ENCODE measurements at regions not wholly inside any gene's neighbourhood (a gene's known extent, or its start where the extent isn't known, plus 50 kb on each side); places are given as distances from the start of the nearest gene placed in this dataset.

DNA sequence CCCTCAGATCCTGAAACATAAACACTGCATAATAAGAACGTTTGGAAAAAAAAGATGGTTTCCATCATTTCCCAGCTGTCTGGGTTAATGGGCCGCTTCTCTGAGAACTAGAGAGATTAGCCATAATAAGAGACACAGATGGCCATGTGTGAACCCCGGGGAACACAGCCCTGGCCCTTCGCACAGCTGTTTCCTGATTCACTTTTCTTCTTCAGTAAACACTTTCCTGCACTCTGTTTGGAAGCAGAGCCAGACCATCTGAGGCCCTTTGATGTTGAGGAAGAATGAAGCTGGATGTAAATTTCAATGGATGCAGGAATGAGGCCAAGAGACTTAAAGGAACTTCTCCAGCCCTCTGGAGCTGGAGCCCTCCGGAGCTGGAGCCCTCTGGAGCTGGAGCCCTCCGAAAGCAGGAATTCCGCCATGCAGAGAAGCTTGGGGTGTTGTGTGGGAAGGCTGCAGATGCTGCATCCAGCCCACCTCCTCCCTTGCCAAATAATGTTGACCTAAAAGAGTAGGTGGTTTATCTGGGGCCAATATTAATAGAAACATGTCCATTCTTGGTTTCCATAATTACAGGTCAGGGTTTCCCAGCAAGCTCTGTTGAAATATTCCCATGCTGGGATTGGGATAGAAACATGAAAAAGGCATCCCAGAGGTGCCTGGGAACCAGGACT is 218.9 kb downstream of the NXNL2 start:
- intact Hi-C loops (cut with micrococcal nuclease; ENCODE audit: unreplicated experiment), result no loop called here
- no peak overlapping the region for H3K27ac Mint-ChIP-seq (ENCODE audit: unreplicated experiment)
- Histone ChIP-seq H3K4me1 (no peaks in the 10 kb centered on the region), H3K4me3 (ENCODE audit: low read depth, low read length) (no peak overlapping the region), H3K9me3 (no peaks in the 10 kb centered on the region), H3K36me3 (ENCODE audit: control insufficient read depth, insufficient read depth, low read length) (no peaks in the 10 kb centered on the region), H3K27me3 (replicated peaks; ENCODE audit: control insufficient read depth, insufficient read depth, low read length) (no peaks in the 10 kb centered on the region)
- H3K4me3 Mint-ChIP-seq (ENCODE audit: unreplicated experiment), result no peak overlapping the region
- no peaks in the 10 kb centered on the region for H3K4me1 Mint-ChIP-seq (ENCODE audit: low read depth, unreplicated experiment)
- H3K9me3 Mint-ChIP-seq (ENCODE audit: unreplicated experiment), result no peaks in the 10 kb centered on the region
- no TSS peak for BruUV-seq (replicated peaks)
- no peak for DNase-seq
- TF ChIP-seq, protein P1, sequence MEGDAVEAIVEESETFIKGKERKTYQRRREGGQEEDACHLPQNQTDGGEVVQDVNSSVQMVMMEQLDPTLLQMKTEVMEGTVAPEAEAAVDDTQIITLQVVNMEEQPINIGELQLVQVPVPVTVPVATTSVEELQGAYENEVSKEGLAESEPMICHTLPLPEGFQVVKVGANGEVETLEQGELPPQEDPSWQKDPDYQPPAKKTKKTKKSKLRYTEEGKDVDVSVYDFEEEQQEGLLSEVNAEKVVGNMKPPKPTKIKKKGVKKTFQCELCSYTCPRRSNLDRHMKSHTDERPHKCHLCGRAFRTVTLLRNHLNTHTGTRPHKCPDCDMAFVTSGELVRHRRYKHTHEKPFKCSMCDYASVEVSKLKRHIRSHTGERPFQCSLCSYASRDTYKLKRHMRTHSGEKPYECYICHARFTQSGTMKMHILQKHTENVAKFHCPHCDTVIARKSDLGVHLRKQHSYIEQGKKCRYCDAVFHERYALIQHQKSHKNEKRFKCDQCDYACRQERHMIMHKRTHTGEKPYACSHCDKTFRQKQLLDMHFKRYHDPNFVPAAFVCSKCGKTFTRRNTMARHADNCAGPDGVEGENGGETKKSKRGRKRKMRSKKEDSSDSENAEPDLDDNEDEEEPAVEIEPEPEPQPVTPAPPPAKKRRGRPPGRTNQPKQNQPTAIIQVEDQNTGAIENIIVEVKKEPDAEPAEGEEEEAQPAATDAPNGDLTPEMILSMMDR (IDR thresholded peaks at IDR 0.05; ENCODE audit: insufficient read depth in 1 of 2, low read depth in 1 of 2, low read length in 1 of 2, severe bottlenecking in 1 of 2, unreplicated experiment in 1 of 2), result no peak
- ChIA-PET POLR2A (no interaction called here), CTCF (no interaction called here)
- H3K36me3 Mint-ChIP-seq (ENCODE audit: insufficient read depth, unreplicated experiment), result no peaks in the 10 kb centered on the region
- no peaks in the 10 kb centered on the region for H3K27me3 Mint-ChIP-seq (ENCODE audit: insufficient read depth, unreplicated experiment)

DNA sequence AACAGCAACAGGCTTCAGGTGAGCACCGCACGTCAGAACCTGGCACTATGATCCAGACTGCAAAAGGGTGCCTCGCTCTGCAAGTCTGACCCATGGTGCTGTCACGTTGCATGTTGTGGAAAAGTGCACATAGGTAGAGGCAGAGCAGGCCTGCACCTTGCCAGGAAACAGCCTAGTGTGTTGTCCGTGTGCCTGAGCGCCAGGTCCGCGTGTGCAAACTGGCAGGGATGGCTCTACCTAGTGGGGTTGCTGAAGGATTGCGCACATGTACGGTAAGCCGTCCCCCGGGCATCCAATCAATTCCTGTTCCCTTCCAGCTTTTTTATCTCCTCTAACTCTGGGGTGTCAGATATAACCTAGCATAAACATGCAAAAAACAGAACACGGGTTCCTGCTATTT is 219.5 kb downstream of the NXNL2 start:
- Mint-ChIP-seq H3K36me3 (ENCODE audit: insufficient read depth, unreplicated experiment) (no peaks in the 10 kb centered on the region), H3K4me1 (ENCODE audit: low read depth, unreplicated experiment) (no peaks in the 10 kb centered on the region), H3K4me3 (ENCODE audit: unreplicated experiment) (no peak overlapping the region), H3K27ac (ENCODE audit: unreplicated experiment) (no peak overlapping the region), H3K9me3 (ENCODE audit: unreplicated experiment) (no peaks in the 10 kb centered on the region), H3K27me3 (ENCODE audit: insufficient read depth, unreplicated experiment) (no peaks in the 10 kb centered on the region)
- no peaks in the 10 kb centered on the region for H3K27me3 ChIP-seq (replicated peaks; ENCODE audit: control insufficient read depth, insufficient read depth, low read length)
- no peaks in the 10 kb centered on the region for H3K9me3 ChIP-seq
- CTCF ChIA-PET, result no interaction called here
- TF ChIP-seq, protein P1 (IDR thresholded peaks at IDR 0.05; ENCODE audit: insufficient read depth in 1 of 2, low read depth in 1 of 2, low read length in 1 of 2, severe bottlenecking in 1 of 2, unreplicated experiment in 1 of 2), result no peak
- H3K4me1 ChIP-seq, result no peaks in the 10 kb centered on the region
- no peaks in the 10 kb centered on the region for H3K36me3 ChIP-seq (ENCODE audit: control insufficient read depth, insufficient read depth, low read length)
- H3K4me3 ChIP-seq (ENCODE audit: low read depth, low read length), result no peak overlapping the region
- POLR2A ChIA-PET, result no interaction called here
- DNase-seq, result no peak
- no TSS peak for BruUV-seq (replicated peaks)
- intact Hi-C loops (cut with micrococcal nuclease; ENCODE audit: unreplicated experiment), result no loop called here

DNA sequence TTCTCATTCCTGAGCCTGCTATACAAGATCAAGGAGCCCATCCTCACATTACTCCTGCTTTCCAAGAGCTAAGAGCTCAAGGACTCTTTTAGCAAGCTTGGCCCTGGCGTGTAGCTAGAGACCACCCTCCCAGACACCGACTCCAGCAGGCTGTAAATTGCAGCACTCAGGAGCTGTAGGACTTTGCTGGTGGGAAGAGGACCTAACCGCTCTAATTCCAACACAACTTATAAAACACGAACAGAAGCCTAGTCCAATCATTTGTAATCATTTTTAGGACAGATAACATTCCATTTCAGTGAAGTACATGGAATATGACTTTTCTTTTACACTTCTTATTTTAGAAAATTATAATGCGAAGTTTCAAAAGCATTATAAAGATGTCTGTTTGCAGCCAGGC is 219.9 kb downstream of the NXNL2 start:
- Mint-ChIP-seq H3K4me3 (ENCODE audit: unreplicated experiment) (no peak overlapping the region), H3K27me3 (ENCODE audit: insufficient read depth, unreplicated experiment) (no peaks in the 10 kb centered on the region), H3K36me3 (ENCODE audit: insufficient read depth, unreplicated experiment) (no peaks in the 10 kb centered on the region), H3K27ac (ENCODE audit: unreplicated experiment) (no peak overlapping the region), H3K4me1 (ENCODE audit: low read depth, unreplicated experiment) (no peaks in the 10 kb centered on the region), H3K9me3 (ENCODE audit: unreplicated experiment) (no peaks in the 10 kb centered on the region)
- Histone ChIP-seq H3K9me3 (no peaks in the 10 kb centered on the region), H3K4me3 (ENCODE audit: low read depth, low read length) (no peak overlapping the region), H3K4me1 (no peaks in the 10 kb centered on the region), H3K36me3 (ENCODE audit: control insufficient read depth, insufficient read depth, low read length) (no peaks in the 10 kb centered on the region), H3K27me3 (replicated peaks; ENCODE audit: control insufficient read depth, insufficient read depth, low read length) (no peaks in the 10 kb centered on the region)
- ChIA-PET POLR2A (no interaction called here), CTCF (no interaction called here)
- TF ChIP-seq, protein P1 (IDR thresholded peaks at IDR 0.05; ENCODE audit: insufficient read depth in 1 of 2, low read depth in 1 of 2, low read length in 1 of 2, severe bottlenecking in 1 of 2, unreplicated experiment in 1 of 2), result no peak
- intact Hi-C loops (cut with micrococcal nuclease; ENCODE audit: unreplicated experiment), result no loop called here
- DNase-seq, result no peak
- no TSS peak for BruUV-seq (replicated peaks)

All from Caco-2 (cell line).